ENCODE measurements at regions not wholly inside any gene's neighbourhood (a gene's known extent, or its start where the extent isn't known, plus 50 kb on each side); places are given as distances from the start of the nearest gene placed in this dataset.

DNA sequence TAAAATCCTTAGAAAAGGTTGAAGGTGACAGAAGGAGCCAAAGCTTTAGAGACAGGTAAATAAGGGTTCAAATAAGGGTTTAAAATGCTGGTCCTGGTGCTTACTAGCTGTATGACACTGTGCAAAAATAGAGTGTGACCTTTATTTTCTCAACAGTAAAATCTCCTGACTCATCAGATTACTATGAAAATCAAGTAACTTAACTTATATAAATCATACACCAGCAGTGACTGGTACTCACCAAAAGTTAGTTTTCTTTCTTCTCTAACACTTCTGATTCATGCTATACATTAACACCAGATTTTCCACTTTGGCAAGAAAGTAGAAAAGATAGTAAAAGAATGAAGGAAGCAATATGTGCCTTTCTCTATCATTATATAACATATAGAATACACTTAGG lies 205.9 kb upstream of the GBE1 start:
- H3K4me3 Mint-ChIP-seq (ENCODE audit: unreplicated experiment) = no peak overlapping the region
- no peak overlapping the region for H3K27ac Mint-ChIP-seq (ENCODE audit: unreplicated experiment)
- peaks cover 14% of the 10 kb centered on the region for H3K4me1 Mint-ChIP-seq (ENCODE audit: low read depth)
- TF ChIP-seq, protein P1, sequence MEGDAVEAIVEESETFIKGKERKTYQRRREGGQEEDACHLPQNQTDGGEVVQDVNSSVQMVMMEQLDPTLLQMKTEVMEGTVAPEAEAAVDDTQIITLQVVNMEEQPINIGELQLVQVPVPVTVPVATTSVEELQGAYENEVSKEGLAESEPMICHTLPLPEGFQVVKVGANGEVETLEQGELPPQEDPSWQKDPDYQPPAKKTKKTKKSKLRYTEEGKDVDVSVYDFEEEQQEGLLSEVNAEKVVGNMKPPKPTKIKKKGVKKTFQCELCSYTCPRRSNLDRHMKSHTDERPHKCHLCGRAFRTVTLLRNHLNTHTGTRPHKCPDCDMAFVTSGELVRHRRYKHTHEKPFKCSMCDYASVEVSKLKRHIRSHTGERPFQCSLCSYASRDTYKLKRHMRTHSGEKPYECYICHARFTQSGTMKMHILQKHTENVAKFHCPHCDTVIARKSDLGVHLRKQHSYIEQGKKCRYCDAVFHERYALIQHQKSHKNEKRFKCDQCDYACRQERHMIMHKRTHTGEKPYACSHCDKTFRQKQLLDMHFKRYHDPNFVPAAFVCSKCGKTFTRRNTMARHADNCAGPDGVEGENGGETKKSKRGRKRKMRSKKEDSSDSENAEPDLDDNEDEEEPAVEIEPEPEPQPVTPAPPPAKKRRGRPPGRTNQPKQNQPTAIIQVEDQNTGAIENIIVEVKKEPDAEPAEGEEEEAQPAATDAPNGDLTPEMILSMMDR (IDR thresholded peaks at IDR 0.05) = no peak
- no peak for DNase-seq (ENCODE audit: low spot score)
- H3K9me3 Mint-ChIP-seq (ENCODE audit: low read depth) = peaks cover 17% of the 10 kb centered on the region
- no peaks in the 10 kb centered on the region for H3K27me3 Mint-ChIP-seq (ENCODE audit: low read depth)
- peaks cover 5% of the 10 kb centered on the region for H3K36me3 Mint-ChIP-seq (ENCODE audit: low read depth)

DNA sequence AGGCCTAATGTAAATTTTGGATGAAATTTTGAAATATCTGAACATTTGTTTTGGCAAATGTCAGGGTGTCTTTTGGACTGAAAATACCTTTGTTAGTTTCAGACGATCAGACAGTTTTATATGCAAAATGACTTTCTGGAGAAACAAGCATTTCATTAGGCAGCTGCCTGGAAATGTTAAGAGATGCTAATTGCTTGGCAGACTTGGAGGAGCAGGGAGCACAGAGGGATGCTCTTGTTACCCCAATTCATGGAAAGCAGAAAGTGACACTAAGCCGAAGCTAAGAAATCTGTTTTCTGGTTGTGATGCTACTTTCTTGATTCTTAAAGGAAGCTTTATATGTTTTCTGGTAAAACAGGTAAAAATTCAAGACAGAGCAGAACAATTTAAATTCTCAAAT lies 204.3 kb upstream of the GBE1 start:
- no peak overlapping the region for H3K4me3 Mint-ChIP-seq (ENCODE audit: unreplicated experiment)
- TF ChIP-seq, protein P1 (IDR thresholded peaks at IDR 0.05) = no peak
- H3K27me3 Mint-ChIP-seq (ENCODE audit: low read depth) = no peaks in the 10 kb centered on the region
- no peaks in the 10 kb centered on the region for H3K36me3 Mint-ChIP-seq (ENCODE audit: low read depth)
- H3K9me3 Mint-ChIP-seq (ENCODE audit: low read depth) = no peaks in the 10 kb centered on the region
- H3K27ac Mint-ChIP-seq (ENCODE audit: unreplicated experiment) = no peak overlapping the region
- peaks cover 14% of the 10 kb centered on the region for H3K4me1 Mint-ChIP-seq (ENCODE audit: low read depth)
- DNase-seq (ENCODE audit: low spot score) = no peak

DNA sequence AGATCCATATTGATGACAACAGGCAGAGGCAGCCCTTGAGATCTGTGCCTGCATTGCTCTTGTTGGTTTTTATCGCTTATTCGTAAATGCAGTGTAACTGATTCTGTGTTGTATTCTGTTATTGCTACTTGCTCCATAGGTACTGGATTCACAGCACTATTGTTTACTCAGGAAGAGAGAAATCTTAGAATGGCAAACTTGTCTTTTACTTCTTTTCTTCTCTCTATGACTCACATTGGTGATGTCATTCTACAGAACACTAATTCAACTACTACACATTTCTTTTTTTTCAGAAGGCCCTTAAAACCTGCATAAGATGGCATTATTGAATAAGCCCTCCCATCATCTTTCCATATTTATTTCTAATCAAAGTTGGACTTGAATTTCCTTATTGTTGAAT lies 201.0 kb upstream of the GBE1 start:
- TF ChIP-seq, protein P1 (IDR thresholded peaks at IDR 0.05) = no peak
- no peak overlapping the region for H3K4me3 Mint-ChIP-seq (ENCODE audit: unreplicated experiment)
- H3K4me1 Mint-ChIP-seq (ENCODE audit: low read depth) = peaks cover 4% of the 10 kb centered on the region
- no peaks in the 10 kb centered on the region for H3K27me3 Mint-ChIP-seq (ENCODE audit: low read depth)
- no peaks in the 10 kb centered on the region for H3K36me3 Mint-ChIP-seq (ENCODE audit: low read depth)
- peaks cover 5% of the 10 kb centered on the region for H3K9me3 Mint-ChIP-seq (ENCODE audit: low read depth)
- no peak overlapping the region for H3K27ac Mint-ChIP-seq (ENCODE audit: unreplicated experiment)
- DNase-seq (ENCODE audit: low spot score) = no peak

DNA sequence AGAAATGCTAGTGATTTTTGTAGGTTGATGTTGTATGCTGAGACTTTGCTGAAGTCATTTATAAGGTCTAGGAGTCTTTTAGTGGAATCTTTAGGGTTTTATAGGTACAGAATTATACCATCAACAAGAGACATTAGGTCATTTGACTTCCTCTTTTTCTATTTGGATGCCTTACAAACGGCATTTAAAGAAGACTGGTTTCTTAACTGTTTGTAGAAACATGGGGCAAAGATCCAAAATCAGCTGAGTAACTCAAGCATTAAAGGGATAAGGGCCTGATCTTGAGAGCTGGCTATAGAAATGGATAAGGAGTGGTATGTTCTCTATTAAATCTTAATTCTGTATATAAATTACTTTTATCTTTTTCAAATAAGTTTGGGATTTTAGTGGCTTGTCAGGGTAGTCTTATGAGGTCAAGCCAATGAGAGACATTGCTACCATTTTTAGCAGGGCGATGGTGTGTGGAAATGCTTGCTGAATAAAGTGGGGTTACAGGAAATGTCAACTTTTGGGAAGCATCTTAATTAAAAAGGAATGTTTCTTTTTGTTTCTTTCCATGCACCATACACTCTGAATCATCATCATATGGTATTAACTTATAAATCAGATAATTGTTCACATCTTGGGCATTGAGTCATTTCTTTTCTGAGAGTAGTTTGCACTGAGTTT lies 197.7 kb upstream of the GBE1 start:
- Mint-ChIP-seq H3K4me3 (ENCODE audit: unreplicated experiment) (no peak overlapping the region), H3K27ac (ENCODE audit: unreplicated experiment) (no peak overlapping the region), H3K4me1 (ENCODE audit: low read depth) (no peaks in the 10 kb centered on the region), H3K27me3 (ENCODE audit: low read depth) (no peaks in the 10 kb centered on the region), H3K36me3 (ENCODE audit: low read depth) (no peaks in the 10 kb centered on the region), H3K9me3 (ENCODE audit: low read depth) (peaks cover 5% of the 10 kb centered on the region)
- no peak for DNase-seq (ENCODE audit: low spot score)
- TF ChIP-seq, protein P1 (IDR thresholded peaks at IDR 0.05) = no peak

DNA sequence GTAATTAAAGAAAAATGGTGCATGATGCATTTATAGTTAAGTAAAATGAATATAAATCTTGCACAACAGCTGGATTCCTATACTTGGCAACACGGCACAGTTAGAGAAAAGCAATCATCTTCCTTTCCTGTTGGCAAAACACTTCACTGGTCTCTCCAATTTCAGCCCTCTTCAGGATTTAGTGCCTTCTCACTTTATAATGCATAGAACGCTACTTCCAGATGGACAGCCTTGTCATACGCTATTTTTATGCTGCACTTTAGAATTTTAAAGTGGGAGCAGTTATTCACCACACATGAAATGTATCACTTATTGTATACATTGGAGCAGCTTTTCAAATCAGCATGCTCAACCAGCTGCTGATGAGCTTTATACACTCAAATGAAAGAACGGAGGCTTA lies 194.4 kb upstream of the GBE1 start:
- Mint-ChIP-seq H3K4me3 (ENCODE audit: unreplicated experiment) (no peak overlapping the region), H3K27ac (ENCODE audit: unreplicated experiment) (no peak overlapping the region), H3K4me1 (ENCODE audit: low read depth) (no peaks in the 10 kb centered on the region)

More for the DNA sequence above, 194.4 kb upstream of the GBE1 start:
- DNase-seq (ENCODE audit: low spot score) = no peak
- H3K36me3 Mint-ChIP-seq (ENCODE audit: low read depth) = no peaks in the 10 kb centered on the region
- H3K27me3 Mint-ChIP-seq (ENCODE audit: low read depth) = no peaks in the 10 kb centered on the region
- TF ChIP-seq, protein P1 (IDR thresholded peaks at IDR 0.05) = no peak
- H3K9me3 Mint-ChIP-seq (ENCODE audit: low read depth) = peaks cover 5% of the 10 kb centered on the region
